HG03442 (cell line): ENCODE measurements at regions not wholly inside any gene's neighbourhood (a gene's known extent, or its start where the extent isn't known, plus 50 kb on each side); places are given as distances from the start of the nearest gene placed in this dataset.

ENCODE experiments used
- ATAC-seq: cut with Tn5 transposase; IDR thresholded peaks from one replicate; pipeline ENCODE4 v1.9.1; 2021; ENCODE audit warnings: mild to moderate bottlenecking, moderate library complexity; ENCODE audit not compliant: unreplicated experiment

DNA sequence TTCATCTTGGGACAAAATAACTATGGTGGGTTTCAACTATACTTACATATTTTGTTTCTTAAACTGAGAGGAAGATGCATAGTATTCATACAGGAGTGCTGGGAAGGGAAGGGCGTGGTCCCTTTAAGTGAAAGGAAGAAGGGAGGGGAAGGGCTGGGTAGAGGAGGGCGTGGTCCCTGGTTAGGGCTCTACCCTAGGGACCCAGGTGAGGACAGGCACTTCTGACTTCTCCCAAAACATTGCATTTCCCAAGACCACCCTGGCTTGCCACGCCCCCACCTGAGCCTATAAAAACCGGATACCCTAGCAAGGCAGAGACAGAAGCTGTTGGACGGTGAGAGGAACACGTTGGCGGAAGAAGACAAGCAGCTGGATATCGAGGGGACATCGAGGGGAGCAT is 157.6 kb upstream of the PLXNA4 start:
- no peak for ATAC-seq

DNA sequence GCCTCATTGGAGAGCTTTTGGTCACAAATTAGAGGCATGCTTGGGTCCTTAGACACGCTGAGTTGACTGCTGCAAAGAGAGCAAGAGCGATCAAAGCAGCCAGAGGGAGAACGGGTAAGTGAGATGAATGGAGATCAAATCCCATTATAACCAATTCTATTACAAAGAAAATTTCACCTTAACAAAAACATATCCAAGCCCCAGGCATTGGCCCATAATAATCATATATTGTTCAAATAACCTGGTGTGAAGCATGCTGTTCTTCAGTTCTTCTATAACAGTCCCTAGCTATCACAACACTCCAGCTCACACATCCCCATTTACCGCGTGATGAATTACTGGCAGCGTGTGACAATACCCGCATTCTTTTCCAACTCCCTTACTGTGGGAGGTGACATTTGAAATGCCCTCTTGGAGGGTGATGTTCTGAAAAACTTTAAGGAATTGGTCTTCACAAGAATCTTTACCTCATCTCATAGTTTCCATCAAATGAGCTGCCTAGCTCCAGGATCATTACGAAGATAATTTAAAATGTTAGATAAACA is 156.1 kb upstream of the PLXNA4 start:
- no peak for ATAC-seq

DNA sequence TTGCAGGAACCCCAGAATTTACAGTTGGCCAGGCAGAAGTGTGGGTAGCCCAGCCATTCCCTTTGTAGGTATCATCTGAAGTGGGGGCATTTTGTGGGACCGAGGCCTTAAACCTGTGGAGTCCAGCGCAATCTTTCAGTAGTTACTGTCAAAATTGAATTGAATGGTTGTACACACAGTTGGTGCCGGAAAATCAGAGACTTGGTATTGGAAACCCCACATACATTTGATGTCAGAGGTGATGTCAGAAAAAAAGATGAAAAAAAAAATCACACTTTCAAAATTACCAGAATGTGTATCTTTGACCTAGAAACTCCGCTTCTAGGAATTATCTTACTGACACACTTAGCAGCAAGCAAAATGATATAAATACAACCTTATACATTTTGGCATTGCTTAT is 153.8 kb upstream of the PLXNA4 start:
- ATAC-seq: no peak

DNA sequence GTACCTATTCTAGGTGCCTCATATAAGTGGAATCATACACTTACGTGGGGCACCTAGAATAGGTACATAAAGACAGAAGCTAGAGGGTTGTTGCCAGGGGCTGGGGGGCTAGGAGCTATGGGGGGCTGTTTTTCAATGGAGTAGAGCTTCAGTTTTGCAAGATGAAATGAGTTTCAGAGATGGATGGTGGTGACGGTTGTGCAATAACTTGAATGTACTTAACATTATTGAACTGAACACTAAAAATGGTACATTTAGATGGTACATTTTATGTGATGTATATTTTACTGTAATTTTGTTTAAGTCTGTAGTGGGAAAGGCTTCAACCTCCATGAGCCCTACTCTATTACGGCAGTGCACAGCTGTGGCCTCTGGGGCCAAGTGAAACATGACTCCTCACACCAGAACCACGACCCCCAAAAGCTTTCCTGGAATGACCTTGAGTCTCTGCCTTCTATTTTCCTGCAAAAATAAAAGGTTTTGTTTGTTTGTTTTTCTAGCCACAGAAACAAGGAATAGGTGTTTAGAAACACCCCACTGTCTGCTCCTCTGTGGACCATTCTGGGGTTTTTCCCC is 147.3 kb upstream of the PLXNA4 start:
- no peak for ATAC-seq

DNA sequence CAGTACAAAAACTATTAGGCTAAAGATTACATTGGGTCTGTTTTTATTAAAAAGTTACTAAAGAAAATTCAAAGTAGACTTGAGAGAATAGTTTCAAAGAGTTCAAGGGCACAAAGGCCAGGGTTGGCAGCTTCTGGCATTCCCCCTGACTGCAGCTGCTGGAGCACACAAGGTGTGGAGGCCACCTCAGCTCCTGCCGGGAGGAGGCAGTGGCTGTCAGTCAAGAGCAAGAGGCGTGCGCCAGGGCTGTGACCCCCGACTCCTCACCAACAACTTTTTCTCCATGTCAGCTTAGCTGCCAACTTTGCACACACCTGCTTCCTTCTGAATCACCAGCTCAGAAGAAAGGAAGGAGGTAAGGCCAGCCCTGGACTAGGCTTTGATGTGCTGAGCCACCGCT is 144.6 kb upstream of the PLXNA4 start:
- no peak for ATAC-seq

DNA sequence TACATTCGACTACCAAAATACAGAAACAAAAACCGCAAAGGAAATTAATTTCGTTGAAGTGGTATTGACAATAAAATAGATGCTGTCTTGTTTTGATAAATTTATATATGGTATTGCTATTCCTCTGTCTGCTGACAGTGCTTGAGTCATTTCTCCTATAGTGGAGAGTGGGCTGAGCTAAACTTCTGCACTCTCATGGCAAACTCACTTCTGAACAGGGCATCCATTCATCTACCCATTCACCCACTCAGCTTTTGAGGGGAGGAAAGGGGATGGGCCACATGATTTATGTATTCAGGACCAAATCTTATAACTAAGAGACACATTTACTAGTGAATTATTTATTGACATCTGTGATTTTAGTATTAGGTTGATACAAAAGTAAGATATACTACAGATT is 137.6 kb upstream of the PLXNA4 start:
- ATAC-seq: no peak

DNA sequence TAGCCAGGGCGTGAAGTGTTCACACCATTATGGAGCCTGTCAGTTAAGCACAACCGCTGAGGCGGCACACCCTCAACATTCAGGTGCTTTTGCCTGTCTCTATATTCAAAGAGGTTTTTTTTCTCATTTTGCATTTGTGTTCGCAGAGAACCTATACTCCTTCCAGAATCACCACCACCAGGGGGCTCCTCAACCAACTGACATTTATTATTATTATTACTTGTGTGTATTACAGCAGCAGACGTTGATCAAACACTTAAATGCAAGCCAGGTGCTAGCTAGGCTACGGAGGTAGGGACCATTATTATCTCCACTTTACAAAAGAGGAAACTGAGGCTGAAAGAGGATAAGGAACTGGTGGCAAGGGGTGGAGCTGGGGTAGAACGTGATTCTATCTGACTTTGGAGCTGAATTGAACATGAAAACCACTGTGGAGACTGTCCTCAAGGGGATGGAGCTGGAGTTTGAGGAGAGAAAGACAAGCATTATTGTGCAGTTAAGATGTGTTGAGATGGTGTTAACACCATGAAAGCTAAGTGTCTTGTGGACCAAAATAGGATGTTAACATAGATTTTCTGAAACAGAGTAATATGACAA is 133.8 kb upstream of the PLXNA4 start:
- ATAC-seq: no peak

DNA sequence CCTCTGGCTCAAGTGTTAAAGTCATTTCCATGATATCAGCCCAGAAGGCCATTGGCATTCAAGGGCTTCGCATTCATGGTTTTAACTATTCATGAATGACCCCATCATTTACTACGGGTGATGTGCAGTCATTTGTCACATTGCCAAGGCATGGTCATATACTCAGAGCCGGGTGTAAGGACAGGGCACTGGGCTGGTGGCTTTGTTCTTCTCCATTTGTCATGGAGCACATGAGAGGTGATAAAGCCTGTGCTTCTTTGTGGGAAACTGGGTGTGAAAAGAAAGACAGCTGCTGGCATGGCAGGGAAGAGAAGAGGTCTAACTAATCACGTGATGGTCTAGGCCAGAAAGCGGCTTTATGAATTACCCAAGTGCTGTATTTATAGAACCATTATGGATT is 132.2 kb upstream of the PLXNA4 start:
- ATAC-seq: no peak

DNA sequence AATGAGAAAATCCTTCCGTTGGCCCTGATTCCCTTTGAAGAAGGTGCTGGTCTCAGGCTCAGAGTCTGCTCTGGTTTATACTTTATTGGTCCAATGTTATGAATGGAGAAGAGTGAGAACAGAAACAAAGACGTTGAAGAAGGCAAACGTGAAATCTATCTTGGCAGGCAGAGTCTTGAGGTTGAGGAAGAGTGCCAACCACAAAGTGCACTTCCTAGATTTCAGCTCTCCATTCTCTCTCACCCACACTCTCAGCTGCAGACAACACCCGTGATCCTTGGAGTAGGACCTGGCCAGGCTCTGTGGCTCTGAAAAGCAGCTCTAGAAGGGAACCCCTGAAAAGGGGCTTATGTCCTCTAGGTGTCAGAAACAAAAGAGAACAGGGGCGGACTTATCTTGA is 128.9 kb upstream of the PLXNA4 start:
- ATAC-seq: no peak

DNA sequence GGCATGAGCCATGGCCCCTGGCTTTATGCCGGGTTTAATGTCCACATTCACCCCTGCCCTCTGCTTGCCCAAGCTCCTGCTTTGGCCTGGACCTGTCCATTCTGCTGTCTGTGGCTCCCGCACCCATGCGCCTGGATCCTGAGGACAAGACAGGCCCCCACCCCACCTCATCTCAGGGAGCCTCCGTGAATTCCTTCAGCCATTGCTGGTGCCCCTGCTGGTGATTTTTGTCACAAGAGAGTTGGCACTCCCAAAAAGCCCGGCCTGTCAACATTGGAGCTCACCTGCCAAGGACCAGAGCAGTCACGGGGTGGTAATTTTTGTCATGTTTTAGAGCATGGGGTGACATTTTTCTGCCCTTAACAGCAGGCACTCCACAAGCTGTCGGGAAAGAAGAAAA is 127.5 kb upstream of the PLXNA4 start:
- no peak for ATAC-seq

DNA sequence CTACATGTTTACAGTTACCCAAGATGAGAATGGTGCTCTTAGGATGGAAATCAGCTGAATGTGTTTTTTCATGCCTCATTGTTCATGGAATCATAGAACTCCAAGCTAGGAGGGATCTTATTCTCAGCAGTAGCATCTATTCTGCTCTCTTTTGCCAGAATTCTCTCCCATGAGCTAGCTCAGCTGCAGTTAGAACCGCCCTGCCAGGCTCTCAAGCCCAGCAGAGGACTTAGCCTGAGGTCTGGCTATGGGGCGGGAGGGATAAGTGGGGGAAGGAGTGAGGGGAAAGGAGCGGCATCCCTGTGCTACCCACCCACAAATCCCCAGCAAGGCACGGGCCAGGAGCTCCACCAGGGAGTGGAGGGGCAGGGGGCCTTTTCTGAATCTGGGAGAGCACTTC is 120.7 kb upstream of the PLXNA4 start:
- ATAC-seq: no peak

DNA sequence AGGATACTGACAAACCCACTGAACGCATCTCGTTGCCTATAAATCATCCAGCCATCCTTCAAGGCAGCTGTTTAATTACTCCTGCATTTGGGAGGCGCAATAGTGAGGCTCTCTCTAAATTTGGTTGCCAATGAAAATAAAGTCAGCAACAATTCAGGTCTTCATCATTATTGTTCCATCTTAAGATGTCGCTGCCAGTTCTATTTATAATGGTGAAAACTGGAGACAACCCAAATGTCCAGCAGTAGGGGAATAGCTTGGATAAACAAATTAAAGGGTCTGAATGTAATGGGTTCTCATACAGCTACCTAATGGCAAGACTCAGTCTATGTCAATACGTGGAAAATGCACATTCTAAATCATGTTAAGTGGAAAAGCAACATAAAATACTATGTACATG is 120.1 kb upstream of the PLXNA4 start:
- no peak for ATAC-seq

DNA sequence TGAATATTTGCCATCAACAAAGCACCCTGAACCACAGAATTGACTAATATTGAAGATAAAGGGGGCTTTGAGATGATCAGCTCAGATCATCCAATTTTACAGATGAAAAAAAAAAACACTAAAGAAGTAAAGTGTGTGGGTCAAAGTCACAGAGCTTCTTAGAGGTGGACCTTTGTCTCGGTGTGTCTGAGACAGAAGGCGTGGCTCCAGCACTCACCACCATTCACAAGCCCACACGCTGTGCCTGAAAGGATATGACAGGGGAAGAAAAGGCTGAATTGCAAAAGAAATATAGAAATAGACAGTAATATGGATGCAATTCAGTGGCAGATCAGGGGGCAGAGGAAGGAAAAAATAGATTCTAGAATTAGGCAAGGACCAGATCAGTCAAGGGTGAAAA is 114.9 kb upstream of the PLXNA4 start:
- no peak for ATAC-seq

DNA sequence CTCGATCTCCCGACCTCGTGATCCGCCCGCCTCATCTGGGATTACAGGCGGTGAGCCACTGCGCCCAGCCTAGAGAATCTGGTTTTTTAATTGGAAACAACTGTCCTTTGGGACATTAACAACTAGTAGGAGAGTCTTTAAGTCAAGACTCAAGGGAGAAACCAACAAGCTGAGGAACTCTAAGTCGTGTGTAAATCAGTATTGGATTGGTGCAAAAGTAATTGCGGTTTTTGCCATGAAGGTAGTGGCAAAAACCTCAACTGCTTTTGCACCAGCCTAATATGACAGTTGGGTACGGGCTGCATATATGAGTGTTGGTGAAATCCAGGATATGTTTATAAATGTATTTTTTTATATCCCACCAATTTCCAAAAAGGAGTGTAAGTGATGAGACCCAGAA is 113.9 kb upstream of the PLXNA4 start:
- no peak for ATAC-seq

DNA sequence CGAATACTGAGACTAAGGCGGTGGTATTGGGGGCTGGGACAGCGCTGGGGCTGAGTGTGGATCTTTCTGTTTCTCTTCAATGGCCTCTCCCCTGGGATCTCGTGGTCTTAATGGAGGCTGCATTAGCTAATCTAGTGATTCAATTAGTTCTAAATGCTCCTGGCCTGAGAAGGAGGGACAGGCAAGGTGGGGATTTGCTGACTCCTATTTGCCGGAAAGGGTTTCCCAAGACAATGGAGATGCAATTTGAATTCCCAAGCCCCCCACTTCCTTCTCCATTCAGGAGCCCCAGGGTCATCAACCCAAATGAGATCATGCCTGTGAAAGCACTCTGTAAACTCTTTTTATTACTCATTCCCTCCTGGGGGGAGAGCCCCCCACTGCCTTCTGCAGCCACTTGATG is 111.7 kb upstream of the PLXNA4 start:
- ATAC-seq: no peak

DNA sequence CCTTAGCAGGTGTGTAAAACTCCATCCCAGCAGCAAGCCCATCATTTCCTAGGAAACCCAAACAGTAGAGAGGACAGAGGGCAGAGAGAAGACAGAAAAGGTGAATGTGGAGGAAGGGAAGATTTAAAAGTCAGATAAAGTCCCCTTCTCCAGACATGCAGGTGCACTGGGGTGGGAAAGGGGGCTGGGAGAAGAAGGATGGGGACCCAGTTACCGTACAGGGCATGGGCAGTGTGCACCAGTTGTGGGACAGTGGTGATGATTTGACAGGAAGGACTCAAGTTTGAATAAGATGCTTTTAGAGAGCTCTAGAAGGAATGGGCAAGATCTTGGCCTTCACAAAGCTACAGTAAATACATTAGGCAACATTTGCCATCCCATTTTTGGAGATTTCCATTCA is 110.7 kb upstream of the PLXNA4 start:
- no peak for ATAC-seq

DNA sequence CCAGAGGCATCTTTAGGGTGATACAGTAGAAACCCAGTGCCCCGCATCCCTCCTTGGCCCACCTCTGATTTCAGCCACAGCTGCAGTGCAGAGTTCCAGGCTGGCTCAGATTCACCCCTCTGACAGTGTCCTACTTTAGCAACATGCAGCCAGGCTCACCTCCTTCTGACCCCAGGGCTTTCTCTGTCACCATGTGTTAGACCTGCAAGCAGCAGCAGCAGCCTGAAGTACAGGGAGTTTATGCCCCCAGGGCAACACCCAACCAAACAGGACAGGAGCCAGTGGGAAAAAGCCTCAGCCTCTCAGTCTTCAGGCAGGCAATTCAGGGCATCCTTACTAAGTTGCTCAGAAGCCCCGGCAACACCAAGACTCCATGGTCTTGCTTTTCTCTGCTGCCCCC is 109.0 kb upstream of the PLXNA4 start:
- no peak for ATAC-seq

DNA sequence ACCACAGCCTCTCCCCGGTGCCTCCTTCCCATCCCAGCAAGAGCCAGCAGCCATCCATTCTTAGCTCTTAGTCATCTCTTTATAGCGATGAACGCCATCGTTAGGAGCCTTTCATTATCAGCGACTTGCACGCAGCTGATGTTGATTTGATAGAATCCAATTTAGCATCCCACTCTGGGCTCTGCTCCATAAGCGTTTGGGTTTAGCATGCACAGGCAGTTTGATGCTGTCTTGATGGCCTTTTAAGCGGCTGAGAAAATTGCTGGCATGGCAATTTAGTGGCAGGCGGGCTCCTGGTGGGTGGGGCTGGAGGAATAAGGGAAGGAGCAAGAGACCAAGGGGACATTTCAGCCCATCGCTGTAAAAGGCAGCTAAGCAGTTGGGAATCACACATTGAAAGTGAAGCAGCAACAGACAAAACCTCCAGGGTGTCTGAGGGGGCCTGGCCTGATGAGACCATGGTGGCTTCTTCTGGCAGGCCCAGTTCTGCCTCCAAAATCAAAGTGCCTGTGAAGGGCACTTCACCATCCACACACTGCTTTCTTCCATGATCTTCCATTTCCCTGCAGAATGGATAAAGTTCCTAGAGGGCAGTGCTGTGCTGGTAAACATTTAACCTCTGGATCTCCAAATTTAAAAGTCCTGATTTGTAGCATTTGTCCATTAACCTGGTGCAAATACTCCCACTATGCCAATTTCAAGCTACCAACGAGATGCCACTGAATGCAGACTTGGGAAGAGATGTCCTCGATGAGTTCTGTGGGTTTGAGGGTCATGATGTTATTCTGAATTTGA is 107.8 kb upstream of the PLXNA4 start:
- ATAC-seq: no peak

DNA sequence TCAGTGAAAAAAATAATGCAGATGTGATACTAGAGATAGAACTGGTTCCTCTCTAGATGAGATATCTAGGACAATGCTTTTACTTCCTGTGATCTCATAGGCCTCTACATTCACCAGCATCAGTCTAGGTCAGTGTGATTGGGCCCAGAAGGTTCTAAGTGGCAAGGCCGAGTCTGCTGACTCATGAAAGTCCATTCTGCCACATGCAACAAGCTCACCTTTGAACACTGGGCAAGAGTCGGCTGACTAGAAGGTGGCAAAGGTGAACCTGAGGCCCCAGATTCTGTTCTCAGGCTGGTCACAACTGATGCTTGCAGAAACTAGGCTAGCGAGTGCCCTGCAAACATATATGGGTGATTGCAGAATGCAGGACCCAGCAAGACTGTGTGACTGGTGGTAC is 105.7 kb upstream of the PLXNA4 start:
- no peak for ATAC-seq

DNA sequence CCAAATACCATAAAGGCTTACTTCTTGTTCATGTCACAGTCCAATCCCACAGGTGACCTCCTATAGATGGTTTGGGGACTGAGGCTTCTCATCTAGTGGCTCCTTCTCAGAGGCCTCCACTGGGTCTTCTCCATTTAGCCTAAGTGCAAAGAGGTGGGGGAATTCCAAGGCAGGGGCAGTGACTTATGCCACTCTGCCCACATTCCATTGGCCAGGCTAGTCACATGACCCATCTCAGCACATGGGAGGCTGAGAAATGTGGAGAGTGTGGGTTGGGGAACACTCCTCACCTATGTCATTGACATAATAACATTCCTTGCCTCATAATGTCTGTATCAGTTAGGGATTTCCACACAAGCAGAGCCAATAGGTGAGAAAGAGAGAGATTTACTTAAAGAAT is 104.3 kb upstream of the PLXNA4 start:
- ATAC-seq: no peak

DNA sequence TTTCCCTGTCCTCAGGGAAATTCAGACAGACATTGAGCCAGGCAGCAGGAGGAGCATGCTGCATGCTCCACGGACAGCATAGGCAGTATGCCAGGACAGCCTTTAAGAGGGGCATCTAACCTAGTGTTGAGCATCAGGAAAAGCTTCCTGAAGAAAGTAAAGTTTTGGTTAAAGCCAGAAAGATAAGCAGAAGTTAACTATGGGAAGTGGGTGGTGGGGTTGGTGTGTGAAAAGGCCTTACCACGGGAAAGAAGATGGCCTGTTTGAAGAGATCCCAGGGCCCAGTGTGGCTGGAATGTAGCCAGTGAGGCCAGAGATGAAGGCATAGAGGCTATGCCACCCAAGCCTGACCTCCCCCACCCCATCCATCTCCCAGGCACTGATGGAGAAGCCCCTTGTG is 102.4 kb upstream of the PLXNA4 start:
- ATAC-seq: no peak

DNA sequence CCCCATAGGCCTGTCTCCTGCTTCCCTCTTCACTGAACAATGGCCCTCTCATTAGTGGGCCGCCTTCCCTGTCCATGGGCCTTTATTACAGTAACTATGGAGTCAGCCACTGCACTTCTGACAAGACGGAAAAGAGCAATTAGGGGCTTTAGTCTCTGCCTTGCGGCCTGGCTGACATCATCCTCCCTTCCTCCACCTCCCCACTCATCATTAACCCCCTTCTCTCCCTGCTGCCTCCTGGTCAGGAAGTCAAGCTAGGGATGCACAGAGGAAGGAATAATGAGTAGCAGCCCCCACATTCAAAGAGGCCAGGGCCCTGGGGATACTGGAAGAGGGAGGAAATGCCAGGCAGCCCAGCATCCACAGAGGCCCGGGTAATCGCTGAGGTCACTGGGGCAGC is 101.6 kb upstream of the PLXNA4 start:
- no peak for ATAC-seq
